ENCODE measurements at regions not wholly inside any gene's neighbourhood (a gene's known extent, or its start where the extent isn't known, plus 50 kb on each side); places are given as distances from the start of the nearest gene placed in this dataset.

DNA sequence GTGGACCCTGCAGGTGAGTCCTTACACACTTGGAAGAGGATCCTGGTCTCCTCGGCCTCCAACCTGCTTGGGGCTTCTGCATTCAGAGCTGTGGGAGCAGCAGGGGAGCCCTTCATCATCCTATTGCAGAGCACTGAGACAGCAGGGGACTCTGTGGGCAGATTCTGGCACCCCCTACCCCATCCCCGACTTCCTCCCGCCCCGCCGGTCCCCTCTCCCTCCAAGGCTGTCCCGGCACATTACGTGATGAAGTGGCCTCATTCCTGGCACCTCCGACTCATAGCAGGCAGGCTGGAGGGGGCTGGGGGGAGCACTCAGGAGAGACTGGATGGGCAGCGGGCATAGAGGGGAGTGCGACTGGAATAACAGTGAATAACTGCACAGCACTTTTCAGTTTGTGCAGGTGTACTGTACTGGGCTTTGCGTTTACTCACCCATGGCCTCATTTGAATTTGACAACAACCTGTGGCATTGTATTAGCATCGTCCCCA, 394.1 kb downstream of the MATN1 start:
- Histone ChIP-seq H3K36me3 (no peaks in the 10 kb centered on the region), H3K4me3 (ENCODE audit: low read depth, low read length) (no peak overlapping the region), H3K27me3 (no peaks in the 10 kb centered on the region), H3K4me1 (no peaks in the 10 kb centered on the region), H3K9me3 (no peaks in the 10 kb centered on the region)
- DNase-seq = no peak
- TF ChIP-seq, protein P1, sequence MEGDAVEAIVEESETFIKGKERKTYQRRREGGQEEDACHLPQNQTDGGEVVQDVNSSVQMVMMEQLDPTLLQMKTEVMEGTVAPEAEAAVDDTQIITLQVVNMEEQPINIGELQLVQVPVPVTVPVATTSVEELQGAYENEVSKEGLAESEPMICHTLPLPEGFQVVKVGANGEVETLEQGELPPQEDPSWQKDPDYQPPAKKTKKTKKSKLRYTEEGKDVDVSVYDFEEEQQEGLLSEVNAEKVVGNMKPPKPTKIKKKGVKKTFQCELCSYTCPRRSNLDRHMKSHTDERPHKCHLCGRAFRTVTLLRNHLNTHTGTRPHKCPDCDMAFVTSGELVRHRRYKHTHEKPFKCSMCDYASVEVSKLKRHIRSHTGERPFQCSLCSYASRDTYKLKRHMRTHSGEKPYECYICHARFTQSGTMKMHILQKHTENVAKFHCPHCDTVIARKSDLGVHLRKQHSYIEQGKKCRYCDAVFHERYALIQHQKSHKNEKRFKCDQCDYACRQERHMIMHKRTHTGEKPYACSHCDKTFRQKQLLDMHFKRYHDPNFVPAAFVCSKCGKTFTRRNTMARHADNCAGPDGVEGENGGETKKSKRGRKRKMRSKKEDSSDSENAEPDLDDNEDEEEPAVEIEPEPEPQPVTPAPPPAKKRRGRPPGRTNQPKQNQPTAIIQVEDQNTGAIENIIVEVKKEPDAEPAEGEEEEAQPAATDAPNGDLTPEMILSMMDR (IDR thresholded peaks at IDR 0.05; ENCODE audit: low read depth, low read length) = no peak

- DNase-seq = no peak
- TF ChIP-seq, protein P1 (IDR thresholded peaks at IDR 0.05; ENCODE audit: low read depth, low read length) = no peak
- Histone ChIP-seq H3K4me3 (ENCODE audit: low read depth, low read length) (no peak overlapping the region), H3K9me3 (no peaks in the 10 kb centered on the region), H3K27me3 (no peaks in the 10 kb centered on the region), H3K36me3 (no peaks in the 10 kb centered on the region), H3K4me1 (no peaks in the 10 kb centered on the region)
Observed at GRCh38 chr1:30328401-30329262, 394.8 kb downstream of the MATN1 start.

- DNase-seq = no peak
- Histone ChIP-seq H3K27me3 (no peaks in the 10 kb centered on the region), H3K4me1 (no peaks in the 10 kb centered on the region), H3K4me3 (ENCODE audit: low read depth, low read length) (no peak overlapping the region), H3K36me3 (no peaks in the 10 kb centered on the region), H3K9me3 (no peaks in the 10 kb centered on the region)
- TF ChIP-seq, protein P1 (IDR thresholded peaks at IDR 0.05; ENCODE audit: low read depth, low read length) = no peak
Observed at GRCh38 chr1:30328100-30328370, 395.4 kb downstream of the MATN1 start.

- Histone ChIP-seq H3K4me3 (ENCODE audit: low read depth, low read length) (no peak overlapping the region), H3K27me3 (no peaks in the 10 kb centered on the region), H3K36me3 (no peaks in the 10 kb centered on the region), H3K9me3 (no peaks in the 10 kb centered on the region), H3K4me1 (no peaks in the 10 kb centered on the region)
- TF ChIP-seq, protein P1 (IDR thresholded peaks at IDR 0.05; ENCODE audit: low read depth, low read length) = no peak
- no peak for DNase-seq
Observed at GRCh38 chr1:30327370-30328099, 395.9 kb downstream of the MATN1 start.

DNA sequence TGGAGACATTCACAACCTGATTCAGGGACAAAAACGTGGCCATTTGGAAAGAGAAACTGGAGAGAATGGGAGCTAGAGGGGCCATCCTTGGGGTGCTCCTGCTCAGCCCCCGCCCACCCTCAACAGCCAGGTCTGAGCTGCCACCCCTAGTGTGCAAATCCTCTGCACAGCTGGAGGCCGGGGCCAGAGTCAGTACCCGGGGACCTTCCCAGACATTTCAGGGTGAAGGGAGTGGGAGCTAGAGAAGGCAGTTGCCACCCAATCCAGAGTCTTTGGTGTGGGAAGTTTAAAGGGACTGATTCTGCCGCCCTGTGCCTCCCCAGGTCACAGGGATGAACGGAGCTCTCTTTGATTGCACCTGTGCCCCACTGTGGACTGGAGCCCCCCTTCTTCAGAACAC, 397.4 kb downstream of the MATN1 start:
- no peak for DNase-seq
- TF ChIP-seq, protein P1 (IDR thresholded peaks at IDR 0.05; ENCODE audit: low read depth, low read length) = no peak
- Histone ChIP-seq H3K27me3 (no peaks in the 10 kb centered on the region), H3K9me3 (no peaks in the 10 kb centered on the region), H3K36me3 (no peaks in the 10 kb centered on the region), H3K4me3 (ENCODE audit: low read depth, low read length) (no peak overlapping the region), H3K4me1 (no peaks in the 10 kb centered on the region)
